HepG2 (cell line): ENCODE measurements at regions not wholly inside any gene's neighbourhood (a gene's known extent, or its start where the extent isn't known, plus 50 kb on each side); places are given as distances from the start of the nearest gene placed in this dataset.

ENCODE experiments used
- ATAC-seq: fragments of 200-7000 bp; cut with Tn5 transposase; 3 replicates; pipeline ENCODE4 v1.9.1; 2020; ENCODE audit warnings: mild to moderate bottlenecking, moderate library complexity
- BruUV-seq: library from RNA; stranded (reverse); fragments of 400-500 nt; replicated peaks from 2 replicates; lab custom pipeline; 2021; lab: Mats Ljungman, UMichigan
- CTCF ChIA-PET: fragments of 300-600 bp; formaldehyde crosslinking; extraction: SDS; loops from one replicate; lab custom pipeline; 2021; ENCODE audit warnings: low total read pairs, inconsistent platforms, low intra/inter-chr PET ratio; lab: Yijun Ruan, JAX
- POLR2A ChIA-PET: fragments of 350-600 bp; sonication (Branson Sonifier 250); formaldehyde crosslinking; loops from one replicate; lab custom pipeline; 2020; ENCODE audit warnings: antibody characterized with exemption, inconsistent platforms; lab: Yijun Ruan, JAX
- DNase-seq: peaks from one replicate; pipeline ENCODE4 v3.0.0-alpha.2; 2015; ENCODE audit warnings: low spot score
- FAIRE-seq: peaks from 3 replicates; lab custom pipeline; 2011; peaks lifted over from hg19 to GRCh38; lab: Jason Lieb, UNC
- H2AFZ ChIP-seq: one replicate; pipeline ENCODE4 v1.6.1; 2011; ENCODE audit warnings: low read length, inconsistent platforms
- H3K27ac ChIP-seq: fragments of 300-600 bp; 3 replicates; pipeline ENCODE4 v1.8.0; 2011; ENCODE audit warnings: mixed run types, mild to moderate bottlenecking, mixed read lengths, low read length, inconsistent platforms; ENCODE audit not compliant: insufficient read depth; ENCODE audit errors: extremely low read length
- H3K27me3 ChIP-seq, 2 experiments: fragments of 200-600 bp in 1 of 2; 2 replicates in 1 of 2; 3 replicates in 1 of 2; pipeline versions ENCODE4 v1.6.0 to v1.8.0; 2011; ENCODE audit warnings: low read length in 2 of 2, mild to moderate bottlenecking in 2 of 2, moderate library complexity in 2 of 2, inconsistent platforms in 1 of 2; ENCODE audit not compliant: insufficient read depth in 2 of 2, control insufficient read depth in 1 of 2
- H3K36me3 ChIP-seq, 2 experiments: fragments of 200-600 bp in 1 of 2; replicated peaks in 1 of 2; 2 replicates in 1 of 2; 3 replicates in 1 of 2; pipeline versions ENCODE4 v1.5.1 to v1.8.0; 2011; ENCODE audit warnings: low read length in 2 of 2, inconsistent platforms in 1 of 2; ENCODE audit not compliant: insufficient read depth in 2 of 2, control insufficient read depth in 1 of 2
- H3K4me1 ChIP-seq: 2 replicates; pipeline ENCODE4 v1.5.1; 2012; ENCODE audit warnings: low read length, inconsistent platforms; ENCODE audit not compliant: insufficient read depth
- H3K4me2 ChIP-seq: 2 replicates; pipeline ENCODE4 v1.6.0; 2011; ENCODE audit warnings: low read depth, low read length, inconsistent platforms
- H3K4me3 ChIP-seq, 3 experiments: fragments of 200-600 bp in 1 of 3; sonication (generic), shearing (Covaris generic) in 1 of 3; replicated peaks in 1 of 3; 2 replicates each; pipeline ENCODE4 v1.5.1; 2011 to 2016; ENCODE audit warnings: low read length in 3 of 3, inconsistent platforms in 2 of 3, low read depth in 2 of 3, mild to moderate bottlenecking in 2 of 3, control low read depth in 1 of 3, mixed read lengths in 1 of 3; ENCODE audit not compliant: insufficient read depth in 1 of 3
- H3K79me2 ChIP-seq: one replicate; pipeline ENCODE4 v1.6.1; 2011; ENCODE audit warnings: low read length, inconsistent platforms; ENCODE audit not compliant: insufficient read depth
- H3K9ac ChIP-seq: 2 replicates; pipeline ENCODE4 v1.6.0; 2011; ENCODE audit warnings: mild to moderate bottlenecking, low read depth, low read length, inconsistent platforms; ENCODE audit not compliant: insufficient read depth
- H3K9me3 ChIP-seq: 2 replicates; pipeline ENCODE4 v1.5.1; 2012; ENCODE audit warnings: mild to moderate bottlenecking, low read length
- H4K20me1 ChIP-seq: 2 replicates; pipeline ENCODE4 v1.6.0; 2011; ENCODE audit warnings: inconsistent platforms, mild to moderate bottlenecking, low read length, moderate library complexity; ENCODE audit not compliant: insufficient read depth
- E2F5 ChIP-seq: sonication (generic); formaldehyde crosslinking; conservative IDR thresholded peaks from 2 replicates; pipeline ENCODE4 v1.4.0; 2020; ENCODE audit warnings: missing genetic modification reagents
- ERF ChIP-seq: IDR thresholded peaks from 2 replicates; pipeline ENCODE4 v1.6.1; 2018; ENCODE audit warnings: missing biosample characterization, missing genetic modification reagents
- HNRNPUL1 ChIP-seq: fragments of 200-400 bp; formaldehyde crosslinking; IDR thresholded peaks from 2 replicates; pipeline ENCODE4 v1.6.1; 2017; ENCODE audit warnings: low read depth, mild to moderate bottlenecking, low read length, moderate library complexity
- KLF12 ChIP-seq: sonication (generic); formaldehyde crosslinking; IDR thresholded peaks from 2 replicates; pipeline ENCODE4 v1.4.0; 2020; ENCODE audit warnings: missing genetic modification reagents, borderline replicate concordance
- MAFG ChIP-seq: sonication (generic); formaldehyde crosslinking; IDR thresholded peaks from 2 replicates; pipeline ENCODE4 v1.5.1; 2020; ENCODE audit warnings: mild to moderate bottlenecking, missing genetic modification reagents
- TEAD3 ChIP-seq: optimal IDR thresholded peaks from 2 replicates; pipeline ENCODE3; 2016; ENCODE audit warnings: borderline replicate concordance
- TRAFD1 ChIP-seq: sonication (generic); formaldehyde crosslinking; IDR thresholded peaks from 2 replicates; pipeline ENCODE4 v1.5.1; 2020; ENCODE audit warnings: missing genetic modification reagents, mild to moderate bottlenecking, borderline replicate concordance
- ZMAT5 ChIP-seq: sonication (generic); formaldehyde crosslinking; IDR thresholded peaks from 2 replicates; pipeline ENCODE4 v1.5.0; 2020; ENCODE audit warnings: mild to moderate bottlenecking, low read depth, missing genetic modification reagents, borderline replicate concordance
- ZNF451 ChIP-seq: sonication (generic); formaldehyde crosslinking; IDR thresholded peaks from 2 replicates; pipeline ENCODE4 v1.5.0; 2020; ENCODE audit warnings: mild to moderate bottlenecking, missing genetic modification reagents
- ZNF557 ChIP-seq: sonication (generic); formaldehyde crosslinking; IDR thresholded peaks from 2 replicates; pipeline ENCODE4 v1.4.0; 2020; ENCODE audit warnings: missing genetic modification reagents
- ZNF597 ChIP-seq: sonication (generic); formaldehyde crosslinking; IDR thresholded peaks from 2 replicates; pipeline ENCODE4 v1.5.0; 2020; ENCODE audit warnings: missing genetic modification reagents
- ZNF766 ChIP-seq: sonication (generic); formaldehyde crosslinking; IDR thresholded peaks from 2 replicates; pipeline ENCODE4 v1.5.0; 2020; ENCODE audit warnings: missing genetic modification reagents, borderline replicate concordance
- ZNF883 ChIP-seq: sonication (generic); formaldehyde crosslinking; IDR thresholded peaks from 2 replicates; pipeline ENCODE4 v1.5.1; 2020; ENCODE audit warnings: mild to moderate bottlenecking, missing genetic modification reagents; ENCODE audit errors: not compliant biosample characterization
- ZSCAN12 ChIP-seq: sonication (generic); formaldehyde crosslinking; IDR thresholded peaks from 2 replicates; pipeline ENCODE4 v1.9.0; 2021; ENCODE audit warnings: mild to moderate bottlenecking, missing genetic modification reagents
- WGBS: methylation state at CpG from one replicate; pipeline ENCODE4 v1.1.6; 2017; ENCODE audit warnings: low lambda C conversion rate; 5-methylcytosine and 5-hydroxymethylcytosine counted together
- in situ Hi-C: cut with HindIII; loops from 2 replicates; pipeline ENCODE4 v1.10.0; 2017; ENCODE audit warnings: low pct_unique_long_range_greater_than_20kb; ENCODE audit not compliant: extremely low pct_ligation_motif_present
- intact Hi-C: fragments of 100-400 bp; cut with micrococcal nuclease; formaldehyde crosslinking; loops from one replicate; pipeline ENCODE4 v1.10.0; 2022; ENCODE audit not compliant: unreplicated experiment

GRCh38 chr5:102654559-102655349 lies 100.4 kb upstream of the PAM start:
- Histone ChIP-seq H3K79me2 (no peaks in the 10 kb centered on the region), H3K9me3 (no peaks in the 10 kb centered on the region), H3K4me1 (no peaks in the 10 kb centered on the region), H2AFZ (no peak overlapping the region), H3K36me3 (no peaks in the 10 kb centered on the region), H3K27me3 (no peaks in the 10 kb centered on the region), H3K9ac (no peak overlapping the region), H4K20me1 (no peaks in the 10 kb centered on the region), H3K27ac (no peak overlapping the region), H3K4me2 (no peak overlapping the region), H3K4me3 (no peak overlapping the region)
- in situ Hi-C loops (no loop called here), intact Hi-C loops (no loop called here)
- DNase-seq (no peak), FAIRE-seq (no peak), ATAC-seq (no peak)
- TF ChIP-seq ERF = no peak
- no TSS peak for BruUV-seq
- ChIA-PET POLR2A (no interaction called here), CTCF (no interaction called here)
- 32% methylated on average over 1 of the region's 1 CpG for WGBS

- ChIA-PET CTCF (no interaction called here), POLR2A (no interaction called here)
- Histone ChIP-seq H3K4me3 (no peak overlapping the region), H4K20me1 (no peaks in the 10 kb centered on the region), H2AFZ (no peak overlapping the region), H3K9me3 (no peaks in the 10 kb centered on the region), H3K4me2 (no peak overlapping the region), H3K36me3 (no peaks in the 10 kb centered on the region), H3K27me3 (no peaks in the 10 kb centered on the region), H3K27ac (no peak overlapping the region), H3K4me1 (no peaks in the 10 kb centered on the region), H3K79me2 (no peaks in the 10 kb centered on the region), H3K9ac (no peak overlapping the region)
- ATAC-seq = no peak
- no peak for FAIRE-seq
- in situ Hi-C loops (no loop called here), intact Hi-C loops (no loop called here)
- WGBS = 52% methylated on average over 2 of the region's 2 CpGs
- DNase-seq = no peak
- BruUV-seq = no TSS peak
- TF ChIP-seq TRAFD1 (no peak), TEAD3 (CRISPR knock-in tag) (no peak), ZNF883 (CRISPR knock-in tag) (no peak), ZMAT5 (CRISPR knock-in tag) (no peak), ZNF557 (no peak), ZNF451 (CRISPR knock-in tag) (no peak), E2F5 (CRISPR knock-in tag) (no peak), ZSCAN12 (CRISPR knock-in tag) (no peak), HNRNPUL1 (no peak), ZNF597 (CRISPR knock-in tag) (no peak), ZNF766 (no peak), MAFG (CRISPR knock-in tag) (no peak), KLF12 (CRISPR knock-in tag) (no peak)
These were observed 96.0 kb upstream of the PAM start for GRCh38 chr5:102659151-102659550.
